Body of pancreas (tissue), 4 donors: ENCODE measurements at regions not wholly inside any gene's neighbourhood (a gene's known extent, or its start where the extent isn't known, plus 50 kb on each side); places are given as distances from the start of the nearest gene placed in this dataset.

ENCODE experiments used
- ATAC-seq: fragments of 150-250 bp; one replicate; pipeline ENCODE4 v1.9.1; 2016
- DNase-seq, 4 donors: peaks; one replicate each; pipeline ENCODE4 v3.0.0-alpha.2; 2019
- H3K27ac ChIP-seq, 4 donors: fragments of 200-600 bp; sonication (generic); 1 replicate in 3 of 4; 2 replicates in 1 of 4; pipeline versions ENCODE4 v1.5.1 to v1.6.1; 2016 to 2019; ENCODE audit warnings: mild to moderate bottlenecking in 1 of 4, mixed read lengths in 1 of 4, moderate library complexity in 1 of 4
- H3K27me3 ChIP-seq, 2 donors: fragments of 200-600 bp; sonication (generic); one replicate each; pipeline ENCODE4 v1.6.0; 2016; ENCODE audit warnings: mild to moderate bottlenecking in 1 of 2
- H3K36me3 ChIP-seq, 2 donors: fragments of 200-600 bp; sonication (generic); replicated peaks in 1 of 2; 2 replicates each; pipeline ENCODE4 v1.5.1; 2016; ENCODE audit warnings: low read depth in 2 of 2; ENCODE audit not compliant: insufficient read depth in 1 of 2
- H3K4me1 ChIP-seq: fragments of 200-600 bp; sonication (generic); one replicate; pipeline ENCODE4 v1.6.0; 2016
- H3K4me3 ChIP-seq, 2 donors: fragments of 200-600 bp; sonication (generic); 1 replicate in 1 of 2; 2 replicates in 1 of 2; pipeline ENCODE4 v1.5.1; 2016 to 2019
- H3K9me3 ChIP-seq, 3 donors: fragments of 200-600 bp; sonication (generic); 1 replicate in 2 of 3; 2 replicates in 1 of 3; pipeline ENCODE4 v1.5.1; 2016
- CTCF ChIP-seq, 7 experiments: fragments of 450-650 bp in 4 of 7; fragments of 200-600 bp in 3 of 7; sonication (generic) in 3 of 7; IDR thresholded peaks; one replicate each; pipeline ENCODE4 v1.5.1; 2016 to 2019; ENCODE audit warnings: antibody characterized with exemption in 7 of 7
- POLR2A ChIP-seq, 3 donors: fragments of 450-650 bp; IDR thresholded peaks; one replicate each; pipeline ENCODE4 v1.6.1; 2016; ENCODE audit warnings: antibody characterized with exemption in 3 of 3, mild to moderate bottlenecking in 2 of 3
- WGBS, 2 donors: methylation state at CpG; one replicate each; pipeline ENCODE4 v1.1.5; 2017; 5-methylcytosine and 5-hydroxymethylcytosine counted together
- intact Hi-C: fragments of 100-400 bp; cut with DNase I; formaldehyde crosslinking; loops from one replicate; pipeline ENCODE4 v1.15.1; 2023

DNA sequence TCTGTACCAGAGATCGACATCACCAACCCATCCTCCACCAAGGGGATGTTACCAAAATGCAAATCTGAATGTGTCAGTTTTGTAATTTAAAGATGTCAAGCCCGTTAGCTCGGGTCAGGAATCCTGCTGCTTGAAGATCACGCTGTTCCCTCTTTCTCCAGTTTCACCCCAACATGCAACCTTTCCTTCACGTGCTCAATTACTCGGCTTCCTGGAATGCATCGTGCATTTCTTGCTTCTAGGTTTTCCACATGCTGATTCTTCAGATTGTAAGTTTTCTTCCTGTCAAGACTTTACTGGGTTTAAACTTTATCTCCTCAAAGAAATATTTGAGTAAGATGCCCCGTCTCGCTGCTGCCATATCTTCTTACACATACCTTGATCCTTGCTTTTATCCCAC is 209.5 kb upstream of the SNX2 start:
- intact Hi-C loops, result no loop called here
- no peak overlapping the region for H3K27ac ChIP-seq
- H3K9me3 ChIP-seq, result no peaks in the 10 kb centered on the region
- TF ChIP-seq CTCF (IDR thresholded peaks at IDR 0.05) (no peak), POLR2A (IDR thresholded peaks at IDR 0.05) (no peak)
- H3K4me3 ChIP-seq, result no peak overlapping the region
- H3K4me1 ChIP-seq, result no peaks in the 10 kb centered on the region
- DNase-seq (no peak), ATAC-seq (no peak)
- H3K27me3 ChIP-seq, result no peaks in the 10 kb centered on the region
- WGBS, 2 donors, result 64 to 78% methylated on average over 9 of the region's 9 CpGs
- no peaks in the 10 kb centered on the region for H3K36me3 ChIP-seq

GRCh38 chr5:122576256-122577016 is 198.4 kb upstream of the SNX2 start:
- ATAC-seq (no peak), DNase-seq (no peak)
- Histone ChIP-seq H3K27me3 (no peaks in the 10 kb centered on the region), H3K4me1 (no peaks in the 10 kb centered on the region), H3K4me3 (no peak overlapping the region), H3K9me3 (no peaks in the 10 kb centered on the region), H3K27ac (no peak overlapping the region), H3K36me3 (no peaks in the 10 kb centered on the region)
- no peak for TF ChIP-seq CTCF (IDR thresholded peaks at IDR 0.05)
- TF ChIP-seq POLR2A (IDR thresholded peaks at IDR 0.05), result no peak
- intact Hi-C loops, result no loop called here
- WGBS, 2 donors, result 63 to 70% methylated on average over 3 of the region's 3 CpGs

GRCh38 chr5:122581629-122582028 is 193.3 kb upstream of the SNX2 start:
- Histone ChIP-seq H3K9me3 (no peaks in the 10 kb centered on the region), H3K4me1 (no peaks in the 10 kb centered on the region), H3K36me3 (no peaks in the 10 kb centered on the region), H3K27ac (no peak overlapping the region), H3K27me3 (no peaks in the 10 kb centered on the region), H3K4me3 (no peak overlapping the region)
- intact Hi-C loops, result no loop called here
- WGBS, 2 donors, result 50 to 57% methylated on average over 7 of the region's 7 CpGs
- ATAC-seq (no peak), DNase-seq (no peak)
- TF ChIP-seq POLR2A (IDR thresholded peaks at IDR 0.05) (no peak), CTCF (IDR thresholded peaks at IDR 0.05) (no peak)

DNA sequence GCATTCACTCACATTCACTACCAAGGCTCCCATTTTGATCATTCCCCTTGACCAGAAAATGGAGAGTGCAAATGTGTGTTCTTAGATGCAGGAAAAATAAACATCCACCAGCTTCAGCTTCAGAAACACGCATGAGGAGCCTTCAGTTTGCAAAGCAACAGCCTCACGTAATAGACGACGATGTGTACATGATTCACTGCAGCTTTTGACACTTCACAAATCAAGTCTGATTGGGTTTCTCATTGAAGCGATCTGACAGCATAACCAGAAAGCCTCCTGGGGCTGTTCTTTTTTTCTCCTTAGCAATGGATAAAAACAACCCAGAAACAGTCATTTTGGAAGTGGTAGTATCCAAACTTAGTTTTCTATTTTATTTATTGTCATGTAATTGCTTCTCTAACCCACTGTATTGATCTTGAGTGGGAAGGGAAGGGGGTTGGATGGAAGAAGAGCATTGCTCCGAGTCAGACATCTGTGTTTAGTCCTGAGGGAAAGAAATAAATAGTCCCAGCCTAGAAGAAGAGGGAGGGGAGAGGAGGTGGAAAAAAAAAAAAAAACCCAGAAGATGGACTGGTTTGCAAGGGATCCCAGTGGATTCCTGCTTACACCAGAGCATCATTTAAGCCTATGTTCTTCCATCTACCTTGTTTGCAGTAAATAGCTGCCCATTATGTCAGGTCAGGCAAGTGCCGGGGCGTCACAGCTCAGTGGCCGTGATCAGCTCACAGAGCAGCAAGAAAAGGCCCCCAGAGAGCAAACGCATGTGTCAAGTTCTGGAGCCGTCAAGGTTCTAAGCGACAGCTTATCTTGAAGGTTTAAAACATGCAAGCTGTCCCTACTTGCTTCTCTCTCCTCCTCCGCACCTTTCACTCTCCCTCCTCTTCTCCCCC is 190.2 kb upstream of the SNX2 start:
- H3K27me3 ChIP-seq, result no peaks in the 10 kb centered on the region
- WGBS, 2 donors, result 36 to 49% methylated on average over 13 of the region's 13 CpGs
- TF ChIP-seq POLR2A (IDR thresholded peaks at IDR 0.05), result no peak
- DNase-seq (no peak), ATAC-seq (no peak)
- intact Hi-C loops, result no loop called here
- no peaks in the 10 kb centered on the region for H3K9me3 ChIP-seq
- no peaks in the 10 kb centered on the region for H3K4me1 ChIP-seq
- H3K4me3 ChIP-seq, result no peak overlapping the region
- no peaks in the 10 kb centered on the region for H3K36me3 ChIP-seq
- H3K27ac ChIP-seq, result no peak overlapping the region

DNA sequence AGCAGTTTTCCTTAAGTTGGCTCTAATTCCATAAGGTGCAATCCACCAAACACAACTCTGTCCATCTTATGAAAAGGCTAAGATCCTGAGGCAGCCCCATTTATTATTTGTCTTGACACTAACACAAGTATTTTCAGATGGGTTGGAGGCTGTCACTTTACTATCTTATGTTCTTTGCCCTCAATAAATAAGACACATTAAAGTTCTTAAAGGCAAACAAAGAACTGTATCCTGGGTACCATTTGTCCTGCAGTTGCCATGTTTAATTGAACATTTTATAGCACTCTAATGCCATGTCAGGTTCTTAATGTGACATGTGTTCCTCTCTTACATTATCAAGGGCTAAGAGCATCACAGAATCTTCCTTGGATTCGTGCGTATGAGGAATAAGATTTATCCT is 189.5 kb upstream of the SNX2 start:
- no peaks in the 10 kb centered on the region for H3K9me3 ChIP-seq
- no peak for DNase-seq
- intact Hi-C loops, result no loop called here
- ATAC-seq, result no peak
- no peaks in the 10 kb centered on the region for H3K4me1 ChIP-seq
- no peaks in the 10 kb centered on the region for H3K36me3 ChIP-seq
- no peak overlapping the region for H3K4me3 ChIP-seq
- no peaks in the 10 kb centered on the region for H3K27me3 ChIP-seq
- TF ChIP-seq POLR2A (IDR thresholded peaks at IDR 0.05) (no peak), CTCF (IDR thresholded peaks at IDR 0.05) (no peak)
- WGBS, 2 donors, result 73 to 74% methylated on average over 2 of the region's 2 CpGs
- no peak overlapping the region for H3K27ac ChIP-seq
